Fibroblast of lung (primary cell): ENCODE measurements at regions not wholly inside any gene's neighbourhood (a gene's known extent, or its start where the extent isn't known, plus 50 kb on each side); places are given as distances from the start of the nearest gene placed in this dataset.

Experiments used
- DNase-seq, 2 donors: peaks; one replicate each; pipeline versions ENCODE4 v3.0.0 to v3.0.0-alpha.2; 2010; ENCODE audit warnings: low read depth in 2 of 2
- H2AFZ ChIP-seq: 2 replicates; pipeline ENCODE4 v1.5.1; 2012; ENCODE audit warnings: low read length, control low read depth, inconsistent platforms
- H3K27ac ChIP-seq: 2 replicates; pipeline ENCODE4 v1.5.1; 2011; ENCODE audit warnings: low read length, control low read depth; ENCODE audit not compliant: insufficient read depth
- H3K27me3 ChIP-seq: 2 replicates; pipeline ENCODE4 v1.5.1; 2011; ENCODE audit warnings: mild to moderate bottlenecking, low read length; ENCODE audit not compliant: control insufficient read depth, insufficient read depth
- H3K36me3 ChIP-seq: 2 replicates; pipeline ENCODE4 v1.5.1; 2011; ENCODE audit warnings: low read length; ENCODE audit not compliant: control insufficient read depth, insufficient read depth
- H3K4me1 ChIP-seq: 2 replicates; pipeline ENCODE4 v1.5.1; 2011; ENCODE audit warnings: low read length; ENCODE audit not compliant: control insufficient read depth, insufficient read depth; ENCODE audit errors: extremely low read depth
- H3K4me2 ChIP-seq: 2 replicates; pipeline ENCODE4 v1.5.1; 2011; ENCODE audit warnings: low read length, control low read depth; ENCODE audit not compliant: insufficient read depth; ENCODE audit errors: extremely low read depth
- H3K4me3 ChIP-seq, 4 experiments: fragments of 200-600 bp in 1 of 4; sonication (generic) in 1 of 4; replicated peaks in 1 of 4; 2 replicates each; pipeline ENCODE4 v1.5.1; 2011 to 2016; ENCODE audit warnings: low read length in 4 of 4, low read depth in 3 of 4, mild to moderate bottlenecking in 3 of 4, control low read depth in 2 of 4, inconsistent platforms in 1 of 4, mixed read lengths in 1 of 4; ENCODE audit not compliant: insufficient read depth in 1 of 4; ENCODE audit errors: control extremely low read depth in 1 of 4
- H3K79me2 ChIP-seq: 2 replicates; pipeline ENCODE4 v1.5.1; 2012; ENCODE audit warnings: mild to moderate bottlenecking, low read length, inconsistent platforms; ENCODE audit not compliant: control insufficient read depth, insufficient read depth
- H3K9ac ChIP-seq: 2 replicates; pipeline ENCODE4 v1.5.1; 2011; ENCODE audit warnings: mild to moderate bottlenecking, low read length, control low read depth; ENCODE audit not compliant: insufficient read depth
- H3K9me3 ChIP-seq: 2 replicates; pipeline ENCODE4 v1.5.1; 2012; ENCODE audit warnings: low read depth, low read length; ENCODE audit not compliant: control insufficient read depth, insufficient read depth
- H4K20me1 ChIP-seq: 2 replicates; pipeline ENCODE4 v1.5.1; 2011; ENCODE audit warnings: low read length; ENCODE audit not compliant: control insufficient read depth, insufficient read depth; ENCODE audit errors: extremely low read depth
- CTCF ChIP-seq, 2 donors: IDR thresholded peaks in 1 of 2; conservative IDR thresholded peaks in 1 of 2; 1 replicate in 1 of 2; 2 replicates in 1 of 2; pipeline ENCODE4 v1.5.1; 2011 to 2012; ENCODE audit warnings: low read length in 2 of 2, control low read depth in 1 of 2, inconsistent platforms in 1 of 2, low read depth in 1 of 2, mild to moderate bottlenecking in 1 of 2
- EZH2 ChIP-seq: IDR thresholded peaks from 2 replicates; pipeline ENCODE4 v1.5.1; 2012; ENCODE audit warnings: low read length, control low read depth, mild to moderate bottlenecking; ENCODE audit errors: missing control alignments

GRCh38 chr16:80347900-80348299, 192.9 kb upstream of the DYNLRB2 start:
- Histone ChIP-seq H3K27me3 (no peaks in the 10 kb centered on the region), H3K36me3 (no peaks in the 10 kb centered on the region), H4K20me1 (no peaks in the 10 kb centered on the region), H3K9me3 (no peaks in the 10 kb centered on the region), H3K79me2 (no peaks in the 10 kb centered on the region), H3K27ac (no peak overlapping the region), H2AFZ (no peak overlapping the region), H3K4me2 (no peak overlapping the region), H3K4me1 (no peaks in the 10 kb centered on the region), H3K4me3 (no peak overlapping the region), H3K9ac (no peak overlapping the region)
- peak; percentile 23 to 26 for DNase-seq
- TF ChIP-seq EZH2 (no peak), CTCF (conservative IDR thresholded peaks at IDR 0.05 in 1 of 2, IDR thresholded peaks at IDR 0.05 in 1 of 2; ENCODE audit: low read depth in 1 of 2, low read length in 2 of 2) (no peak)

GRCh38 chr16:80347002-80347401, 193.8 kb upstream of the DYNLRB2 start:
- Histone ChIP-seq H3K27ac (no peak overlapping the region), H2AFZ (no peak overlapping the region), H3K4me3 (no peak overlapping the region), H3K9ac (no peak overlapping the region), H3K9me3 (no peaks in the 10 kb centered on the region), H4K20me1 (no peaks in the 10 kb centered on the region), H3K4me2 (no peak overlapping the region), H3K36me3 (no peaks in the 10 kb centered on the region), H3K79me2 (no peaks in the 10 kb centered on the region), H3K27me3 (no peaks in the 10 kb centered on the region), H3K4me1 (no peaks in the 10 kb centered on the region)
- TF ChIP-seq CTCF (conservative IDR thresholded peaks at IDR 0.05 in 1 of 2, IDR thresholded peaks at IDR 0.05 in 1 of 2; ENCODE audit: low read depth in 1 of 2, low read length in 2 of 2) (no peak), EZH2 (no peak)
- no peak for DNase-seq

DNA sequence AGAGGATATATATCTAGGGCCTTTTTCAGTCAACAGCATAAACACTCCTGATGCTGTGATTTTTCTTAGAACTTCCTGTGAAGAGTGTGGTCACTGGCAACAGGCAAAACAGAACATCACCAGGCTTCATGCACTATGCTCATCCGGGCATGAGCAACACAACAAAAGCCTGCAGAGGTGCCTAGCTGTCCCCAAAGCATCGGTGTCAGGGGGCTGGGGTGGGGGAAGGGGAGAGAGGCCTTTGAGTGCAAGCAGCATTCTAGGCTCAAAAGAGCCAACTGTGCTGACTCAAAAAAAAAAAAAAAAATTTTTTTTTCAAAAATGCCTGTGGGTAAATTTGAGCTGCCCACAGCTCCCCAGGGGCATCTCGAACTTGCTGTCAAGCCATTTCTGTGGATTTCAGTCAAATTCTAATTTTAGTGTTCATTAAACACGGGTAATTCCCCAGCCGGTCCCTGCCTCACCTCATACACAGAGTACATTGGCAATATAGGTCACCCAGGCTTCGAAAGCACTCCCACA, 194.6 kb upstream of the DYNLRB2 start:
- H4K20me1 ChIP-seq: no peaks in the 10 kb centered on the region
- H2AFZ ChIP-seq: no peak overlapping the region
- H3K9me3 ChIP-seq: no peaks in the 10 kb centered on the region
- TF ChIP-seq CTCF (conservative IDR thresholded peaks at IDR 0.05 in 1 of 2, IDR thresholded peaks at IDR 0.05 in 1 of 2; ENCODE audit: low read depth in 1 of 2, low read length in 2 of 2) (no peak), EZH2 (no peak)
- H3K4me1 ChIP-seq: no peaks in the 10 kb centered on the region
- no peaks in the 10 kb centered on the region for H3K27me3 ChIP-seq
- no peak overlapping the region for H3K9ac ChIP-seq
- H3K4me2 ChIP-seq: no peak overlapping the region
- H3K27ac ChIP-seq: no peak overlapping the region
- no peaks in the 10 kb centered on the region for H3K36me3 ChIP-seq
- H3K4me3 ChIP-seq: no peak overlapping the region
- H3K79me2 ChIP-seq: no peaks in the 10 kb centered on the region
- peak in 1 of 2 donors; percentile 14 for DNase-seq
